IPS-NIHi7 (cell line): ENCODE measurements at regions not wholly inside any gene's neighbourhood (a gene's known extent, or its start where the extent isn't known, plus 50 kb on each side); places are given as distances from the start of the nearest gene placed in this dataset.
"Not testable (repeated sequence)": the region's sequence is repeated elsewhere in the genome, so short reads cannot be mapped to it uniquely, and the experiment has no call there.

Source experiments
- DNase-seq: peaks from one replicate; pipeline ENCODE4 v3.0.0; 2012; ENCODE audit warnings: mixed read lengths; ENCODE audit errors: extremely low spot score

DNA sequence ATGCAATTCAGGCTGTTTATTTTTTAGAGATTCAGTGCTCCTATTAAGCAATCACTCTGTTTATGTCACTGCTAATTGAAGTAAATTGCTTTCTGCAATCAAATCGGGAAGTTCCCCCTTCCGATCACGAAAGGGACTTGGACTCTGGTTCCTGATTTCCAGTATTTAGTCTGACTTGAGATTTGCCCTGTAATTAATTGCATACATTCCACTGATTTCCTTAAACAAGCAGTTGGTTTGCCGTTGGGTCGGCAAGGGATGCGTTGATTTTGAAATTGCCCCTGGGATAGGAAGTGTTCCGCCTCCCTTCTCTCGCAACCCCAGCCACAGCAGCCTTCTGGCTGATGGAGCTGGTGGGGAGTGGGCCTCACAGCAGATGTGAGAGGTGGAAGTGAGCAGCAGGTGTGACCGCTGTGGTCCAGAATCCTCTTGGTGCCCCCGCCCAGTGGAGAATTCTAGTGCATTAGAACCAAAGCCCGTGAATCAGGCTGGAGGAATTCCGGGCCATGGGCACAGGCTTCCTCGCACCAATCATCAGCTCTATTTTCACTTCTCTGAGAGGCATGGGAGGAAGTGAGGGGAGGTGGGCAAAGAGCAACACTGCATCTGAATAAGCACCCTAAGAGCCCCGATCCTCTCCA lies 102.5 kb downstream of the SPRY4 start:
- no peak for DNase-seq

DNA sequence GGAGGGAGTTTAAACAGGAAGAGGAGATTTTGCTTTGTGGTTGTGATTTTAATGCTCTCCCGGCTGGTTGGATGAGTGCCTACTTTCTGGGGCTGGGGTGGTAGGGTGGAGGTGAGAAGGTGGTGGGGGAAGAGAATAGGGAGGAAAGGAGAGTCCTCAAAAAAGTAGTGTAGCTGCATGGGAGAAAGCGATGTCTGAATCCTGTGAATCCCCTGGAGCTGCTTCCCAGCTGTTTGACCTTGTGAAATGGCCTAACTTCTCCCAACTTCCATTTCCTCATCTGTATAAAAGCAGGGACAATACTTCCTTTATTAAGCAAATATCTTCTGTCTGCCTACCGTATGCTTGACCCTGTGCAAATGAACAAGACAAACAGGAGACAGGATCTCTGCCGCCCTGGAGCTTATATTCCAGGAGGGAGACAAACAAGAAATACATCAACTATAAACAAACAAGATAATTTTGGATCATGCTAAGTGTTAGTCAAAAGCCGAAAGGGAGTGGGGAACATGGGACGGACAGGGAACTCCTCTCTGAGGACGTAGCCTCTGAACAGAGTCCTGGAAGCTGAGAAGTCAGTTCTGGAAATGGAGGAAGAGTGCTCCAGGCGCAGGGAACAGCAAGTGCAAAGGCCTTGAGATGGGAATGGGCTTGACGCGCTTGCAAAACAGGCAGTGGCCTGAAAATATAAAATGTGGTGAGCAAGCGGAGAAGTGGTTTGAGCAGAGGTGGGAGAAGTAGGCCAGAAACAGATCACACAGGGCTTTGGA lies 103.5 kb downstream of the SPRY4 start:
- DNase-seq, result no peak

DNA sequence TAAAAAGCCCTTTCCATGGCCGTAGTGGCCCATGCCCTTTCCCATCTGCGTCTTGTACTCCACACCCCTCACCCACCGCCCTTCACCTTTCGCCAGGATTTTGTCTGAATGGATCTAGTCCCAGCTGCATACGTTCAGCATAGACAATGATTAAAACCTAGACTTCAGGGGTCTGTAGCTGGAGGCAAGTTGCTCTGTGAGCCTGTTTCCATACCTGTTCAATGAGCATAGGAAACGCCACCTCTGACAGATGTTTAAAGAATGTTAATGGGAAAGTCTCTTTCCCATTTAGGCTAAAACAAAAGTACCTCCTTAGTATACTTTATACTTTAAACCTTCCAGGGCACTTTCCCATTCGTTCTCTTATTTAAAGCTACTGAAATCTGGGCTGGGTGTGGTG lies 105.7 kb downstream of the SPRY4 start:
- no peak for DNase-seq

DNA sequence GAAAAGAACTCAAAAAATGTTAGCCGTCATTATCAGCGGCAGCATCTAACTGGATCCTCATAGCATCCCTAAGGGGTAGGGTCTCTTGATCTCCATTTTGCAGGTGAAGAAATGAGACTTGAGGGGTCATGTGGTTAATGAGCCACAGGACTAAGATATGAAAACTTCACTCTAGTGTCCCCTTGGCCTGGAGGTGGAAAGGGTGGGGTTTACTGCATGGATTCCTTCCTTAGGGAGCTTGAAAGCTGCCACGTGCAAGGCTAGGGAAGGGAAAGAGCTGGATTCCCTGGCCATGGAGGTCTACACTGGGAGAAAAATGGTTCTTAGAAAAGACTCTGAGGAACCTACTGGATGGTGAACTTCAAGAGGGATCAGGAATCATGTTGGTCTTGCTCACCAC lies 107.9 kb downstream of the SPRY4 start:
- no peak for DNase-seq

DNA sequence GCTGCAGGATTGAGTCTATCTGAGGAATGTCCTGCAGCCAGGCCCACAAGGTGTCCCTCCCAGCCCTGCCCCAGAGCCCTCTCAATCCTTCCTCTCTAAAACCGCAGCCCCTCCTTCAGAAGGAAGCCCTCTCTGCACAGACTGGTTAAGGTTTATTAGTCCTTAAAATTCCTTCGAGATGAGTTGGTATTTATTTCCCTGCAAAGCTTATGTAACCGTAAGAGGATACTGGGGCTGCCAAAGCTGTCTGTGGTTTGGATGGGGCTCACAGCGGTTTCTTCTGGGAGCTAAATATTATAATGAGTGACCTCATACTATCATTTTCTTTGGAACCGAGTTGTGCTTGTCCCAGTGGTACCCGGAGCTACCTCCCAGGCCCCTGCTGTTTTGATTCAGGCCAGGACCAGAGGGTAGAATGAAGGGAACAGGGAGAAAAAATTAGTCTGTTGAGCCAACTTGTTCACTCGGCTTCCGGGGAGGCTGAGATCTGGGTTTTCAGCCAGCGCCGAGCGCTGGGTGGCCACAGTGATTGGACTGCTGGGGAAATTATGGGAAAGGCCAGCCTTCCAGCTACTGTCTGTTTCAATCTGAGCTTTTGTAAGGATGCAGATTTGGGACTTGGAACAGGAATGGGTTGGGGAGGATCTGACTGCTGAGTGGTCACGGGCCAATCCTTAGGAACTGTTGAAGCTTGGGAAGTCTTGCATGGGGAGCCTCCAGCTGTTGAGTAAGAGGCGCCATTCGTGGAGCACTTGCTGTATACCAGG lies 107.5 kb downstream of the NDFIP1 start:
- no peak for DNase-seq

DNA sequence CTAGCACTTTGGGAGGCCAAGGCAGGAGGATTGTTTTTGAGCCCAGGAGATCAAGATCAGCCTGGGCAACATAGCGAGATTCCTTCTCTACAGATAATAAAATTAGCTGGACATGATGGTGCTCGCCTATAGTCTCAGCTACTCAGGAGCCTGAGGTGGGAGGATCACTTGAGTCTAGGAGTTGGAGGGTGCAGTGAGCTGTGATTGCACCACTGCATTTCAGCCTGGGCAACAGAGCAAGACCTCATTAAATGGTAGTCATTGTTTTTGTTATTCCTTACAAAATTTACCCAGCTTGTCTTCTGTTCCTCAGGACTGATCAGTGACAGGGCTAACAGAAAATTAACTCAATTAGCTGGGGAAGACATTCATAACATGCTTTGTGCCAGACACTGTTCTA lies 104.5 kb downstream of the NDFIP1 start:
- no peak for DNase-seq

GRCh38 chr5:142211918-142212317 lies 103.3 kb downstream of the NDFIP1 start:
- DNase-seq, result no peak

DNA sequence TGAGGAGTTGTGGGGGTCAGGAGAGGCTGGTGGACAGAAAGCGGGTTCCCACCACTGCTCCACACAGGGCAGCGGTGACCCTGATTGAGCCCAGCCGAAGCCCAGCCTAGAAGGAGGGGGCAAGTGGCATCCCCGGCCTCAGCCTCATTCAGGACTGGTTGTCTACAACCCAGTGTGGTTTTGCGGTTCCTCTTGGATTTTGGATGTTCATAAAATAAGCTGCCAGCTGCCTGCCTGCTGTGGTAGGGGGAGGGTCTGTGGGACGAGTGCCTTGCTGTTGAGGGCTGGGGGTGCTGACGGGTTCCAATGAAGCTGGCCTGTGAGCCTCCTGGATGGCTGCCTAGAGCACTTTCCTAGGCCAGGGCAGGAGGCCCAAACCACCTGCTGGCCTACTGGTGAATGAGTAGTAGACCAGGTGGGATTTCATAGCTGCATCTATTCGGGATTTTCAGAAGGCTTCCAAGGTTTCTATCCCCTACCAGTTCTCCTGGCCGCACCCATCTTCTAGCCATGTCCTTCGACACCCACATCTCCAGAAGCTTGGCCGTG lies 102.4 kb downstream of the NDFIP1 start:
- no peak for DNase-seq

DNA sequence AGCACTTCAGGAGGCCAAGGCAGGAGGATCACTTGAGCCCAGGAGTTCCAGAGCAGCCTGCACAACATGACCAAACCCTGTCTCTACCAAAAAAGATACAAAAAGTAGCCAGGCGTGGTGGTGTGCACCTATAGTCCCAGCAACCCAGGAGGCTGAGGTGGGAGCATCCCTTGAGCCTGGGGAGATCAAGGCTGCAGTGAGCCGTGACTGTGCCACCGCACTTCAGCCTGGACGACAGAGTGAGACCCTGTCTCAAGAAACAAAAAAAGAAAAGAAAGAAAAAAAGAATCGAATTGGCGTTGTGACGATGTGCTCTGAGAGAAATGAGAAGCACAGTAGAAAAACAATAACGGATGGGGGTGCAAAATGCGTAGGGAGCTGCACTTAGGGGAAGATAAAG lies 101.4 kb downstream of the NDFIP1 start:
- DNase-seq, result no peak

DNA sequence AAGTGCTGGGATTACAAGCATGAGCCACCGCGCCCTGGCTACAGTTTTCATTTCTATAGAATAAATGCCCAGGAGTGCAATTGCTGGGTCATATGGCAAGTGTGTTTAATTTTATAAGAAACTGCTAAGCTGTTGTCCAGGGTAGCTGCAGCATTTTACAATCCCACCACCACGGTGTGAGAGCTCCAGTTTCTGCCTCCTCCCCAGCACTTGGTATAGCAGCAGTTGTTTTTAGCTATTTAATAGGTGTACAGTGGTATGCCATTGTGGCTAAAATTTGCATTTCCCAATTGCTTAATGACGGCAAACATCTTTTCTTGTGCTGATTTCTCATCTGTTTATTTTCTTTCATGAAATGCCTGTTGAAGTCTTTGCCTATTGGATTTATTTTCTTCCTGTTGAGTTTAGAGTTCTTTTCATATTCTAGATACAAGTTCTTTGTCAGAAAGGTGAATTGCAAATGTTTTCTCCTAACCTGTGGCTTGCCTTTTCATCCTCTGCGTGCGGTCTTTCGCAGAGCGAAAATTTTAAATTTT lies 100.3 kb downstream of the NDFIP1 start:
- DNase-seq, result no peak

- DNase-seq, result not testable (repeated sequence)
These were observed 99.7 kb downstream of the NDFIP1 start for GRCh38 chr5:142208244-142208643.

DNA sequence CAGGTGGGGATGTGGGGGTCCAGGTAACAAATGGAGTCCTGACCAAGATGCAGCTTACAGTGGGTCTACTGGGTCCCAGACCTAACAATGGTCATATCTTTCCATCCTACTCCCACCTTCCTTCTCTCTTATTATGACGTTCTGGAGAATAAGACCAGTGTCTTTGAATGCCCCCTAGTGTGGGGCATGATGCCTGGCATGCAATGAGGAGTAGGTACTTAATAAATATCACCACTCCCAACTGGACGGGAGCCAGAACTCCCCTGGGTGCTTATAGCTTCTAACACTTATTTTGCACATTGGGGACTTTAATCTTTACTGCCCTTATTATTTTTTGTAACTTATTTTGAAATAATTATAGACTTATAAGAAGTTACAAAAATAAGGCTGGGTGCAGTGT lies 98.2 kb downstream of the NDFIP1 start:
- DNase-seq, result no peak

DNA sequence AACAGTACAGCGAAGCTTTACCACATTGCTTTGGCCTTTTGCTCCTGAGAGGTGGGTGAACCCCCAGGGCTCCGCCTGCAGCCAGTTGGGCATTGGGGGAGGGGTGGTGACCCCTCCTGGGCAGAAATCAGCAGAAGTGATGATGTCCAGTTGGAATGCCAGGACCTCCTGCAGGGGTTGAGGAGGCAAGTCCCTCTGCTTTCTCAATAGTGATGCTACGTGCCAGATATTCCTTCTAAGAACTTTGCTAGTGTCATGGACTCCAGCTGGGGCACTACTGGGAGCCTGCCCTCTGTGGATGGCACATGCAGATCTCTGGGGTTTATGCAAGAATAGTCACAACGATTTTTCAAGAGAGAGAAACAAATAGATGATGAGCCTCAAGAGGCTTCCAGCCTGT lies 95.6 kb downstream of the NDFIP1 start:
- no peak for DNase-seq
